H1 (cell line): ENCODE measurements at regions not wholly inside any gene's neighbourhood (a gene's known extent, or its start where the extent isn't known, plus 50 kb on each side); places are given as distances from the start of the nearest gene placed in this dataset.

Experiments used
- CTCF ChIA-PET: fragments of 300-600 bp; sonication (Branson Sonifier 250); formaldehyde crosslinking; loops from one replicate; lab custom pipeline; 2021; ENCODE audit not compliant: partially characterized antibody; lab: Charles Lee
- POLR2A ChIA-PET: fragments of 300-600 bp; sonication (Branson Sonifier 250); formaldehyde crosslinking; loops from one replicate; lab custom pipeline; 2021; ENCODE audit warnings: inconsistent platforms; ENCODE audit not compliant: partially characterized antibody; lab: Charles Lee
- DNase-seq, 2 experiments: peaks; one replicate each; pipeline versions ENCODE4 v3.0.0 to v3.0.0-alpha.2; 2010 to 2022; ENCODE audit warnings: low spot score in 2 of 2, low read depth in 1 of 2, mixed read lengths in 1 of 2
- FAIRE-seq: peaks from 2 replicates; lab custom pipeline; 2011; peaks lifted over from hg19 to GRCh38; lab: Jason Lieb, UNC
- H2AFZ ChIP-seq: 2 replicates; pipeline ENCODE4 v1.8.1; 2012; ENCODE audit warnings: low read length, inconsistent platforms
- H2AK5ac ChIP-seq: 2 replicates; pipeline ENCODE4 v1.6.1; 2013; ENCODE audit warnings: low read depth, low read length
- H2BK120ac ChIP-seq: replicated peaks from 2 replicates; pipeline ENCODE3; 2013; ENCODE audit warnings: low read depth, low read length, inconsistent platforms
- H2BK12ac ChIP-seq: 2 replicates; pipeline ENCODE4 v1.6.1; 2013; ENCODE audit warnings: low read depth, low read length
- H2BK15ac ChIP-seq: 2 replicates; pipeline ENCODE4 v1.6.1; 2013; ENCODE audit warnings: low read length
- H2BK20ac ChIP-seq: 2 replicates; pipeline ENCODE4 v1.6.1; 2013; ENCODE audit warnings: low read length
- H2BK5ac ChIP-seq: 2 replicates; pipeline ENCODE4 v1.6.1; 2013; ENCODE audit warnings: low read depth, low read length
- H3K14ac ChIP-seq: 2 replicates; pipeline ENCODE4 v1.6.1; 2013; ENCODE audit warnings: inconsistent platforms; ENCODE audit not compliant: insufficient read length
- H3K18ac ChIP-seq: 2 replicates; pipeline ENCODE4 v1.6.1; 2013; ENCODE audit warnings: low read length; ENCODE audit errors: extremely low read depth
- H3K23ac ChIP-seq: 2 replicates; pipeline ENCODE4 v1.6.1; 2013; ENCODE audit warnings: inconsistent platforms; ENCODE audit not compliant: insufficient read length
- H3K23me2 ChIP-seq: 2 replicates; pipeline ENCODE4 v1.6.1; 2013; ENCODE audit warnings: low read depth, low read length
- H3K27ac ChIP-seq: 2 replicates; pipeline ENCODE4 v1.6.1; 2011; ENCODE audit warnings: low read depth, low read length, inconsistent platforms
- H3K27me3 ChIP-seq, 4 experiments: replicated peaks in 1 of 4; 1 replicate in 1 of 4; 2 replicates in 3 of 4; pipeline versions ENCODE4 v1.6.1 to v1.8.1; 2011 to 2013; ENCODE audit warnings: low read length in 3 of 4, mild to moderate bottlenecking in 3 of 4, inconsistent platforms in 2 of 4, mixed read lengths in 2 of 4, moderate library complexity in 1 of 4; ENCODE audit not compliant: control insufficient read depth in 3 of 4, insufficient read depth in 3 of 4; ENCODE audit errors: extremely low read depth in 1 of 4
- H3K36me3 ChIP-seq, 4 experiments: 2 replicates each; pipeline versions ENCODE4 v1.6.1 to v1.8.1; 2011 to 2013; ENCODE audit warnings: mild to moderate bottlenecking in 4 of 4, low read length in 3 of 4, moderate library complexity in 2 of 4, control low read depth in 1 of 4, inconsistent platforms in 1 of 4; ENCODE audit not compliant: insufficient read depth in 4 of 4, control insufficient read depth in 2 of 4
- H3K4ac ChIP-seq: replicated peaks from 2 replicates; pipeline ENCODE3; 2013; ENCODE audit warnings: low read length, low read depth, mixed read lengths, inconsistent platforms; ENCODE audit not compliant: insufficient read length
- H3K4me1 ChIP-seq, 4 experiments: replicated peaks in 1 of 4; 1 replicate in 1 of 4; 2 replicates in 3 of 4; pipeline versions ENCODE4 v1.6.1 to v1.8.1; 2011 to 2013; ENCODE audit warnings: low read length in 3 of 4, inconsistent platforms in 2 of 4, mixed read lengths in 1 of 4; ENCODE audit not compliant: insufficient read depth in 4 of 4, control insufficient read depth in 3 of 4
- H3K4me2 ChIP-seq, 2 experiments: 2 replicates each; pipeline versions ENCODE4 v1.6.1 to v1.8.1; 2011 to 2013; ENCODE audit warnings: low read depth in 2 of 2, low read length in 2 of 2, control low read depth in 1 of 2, inconsistent platforms in 1 of 2, mild to moderate bottlenecking in 1 of 2; ENCODE audit not compliant: insufficient read depth in 1 of 2
- H3K4me3 ChIP-seq, 4 experiments: fragments of 200-600, 300-600 bp in 1 of 4; sonication (generic), shearing (Covaris generic), sonication (Bioruptor Twin) in 1 of 4; 2 replicates each; pipeline versions ENCODE4 v1.5.1 to v1.8.1; 2011 to 2016; ENCODE audit warnings: low read length in 4 of 4, low read depth in 3 of 4, control low read depth in 2 of 4, inconsistent platforms in 2 of 4, mild to moderate bottlenecking in 2 of 4, mixed read lengths in 1 of 4, moderate library complexity in 1 of 4; ENCODE audit not compliant: insufficient read depth in 2 of 4; ENCODE audit errors: extremely low read depth in 1 of 4
- H3K56ac ChIP-seq: replicated peaks from 2 replicates; pipeline ENCODE3; 2013; ENCODE audit warnings: low read depth, mild to moderate bottlenecking, mixed read lengths, low read length, inconsistent platforms; ENCODE audit not compliant: insufficient read length
- H3K79me1 ChIP-seq: 2 replicates; pipeline ENCODE4 v1.6.1; 2013; ENCODE audit warnings: low read depth, low read length, control low read depth
- H3K79me2 ChIP-seq, 2 experiments: 2 replicates each; pipeline versions ENCODE4 v1.6.1 to v1.8.1; 2012 to 2013; ENCODE audit warnings: low read length in 2 of 2, mild to moderate bottlenecking in 2 of 2, inconsistent platforms in 1 of 2; ENCODE audit not compliant: insufficient read depth in 2 of 2, control insufficient read depth in 1 of 2
- H3K9ac ChIP-seq, 4 experiments: replicated peaks in 1 of 4; 1 replicate in 1 of 4; 2 replicates in 3 of 4; pipeline versions ENCODE4 v1.6.1 to v1.8.1; 2011 to 2013; ENCODE audit warnings: low read depth in 3 of 4, low read length in 3 of 4, control low read depth in 2 of 4, mild to moderate bottlenecking in 2 of 4, moderate library complexity in 2 of 4, inconsistent platforms in 1 of 4; ENCODE audit errors: extremely low read depth in 1 of 4
- H3K9me3 ChIP-seq, 2 experiments: 2 replicates each; pipeline versions ENCODE4 v1.6.1 to v1.8.1; 2012 to 2013; ENCODE audit warnings: mild to moderate bottlenecking in 2 of 2, moderate library complexity in 2 of 2, control low read depth in 1 of 2, inconsistent platforms in 1 of 2, low read depth in 1 of 2, low read length in 1 of 2, mixed read lengths in 1 of 2; ENCODE audit not compliant: insufficient read depth in 2 of 2
- H4K20me1 ChIP-seq, 2 experiments: replicated peaks in 1 of 2; 2 replicates each; pipeline versions ENCODE3 to v1.8.1; 2011 to 2013; ENCODE audit warnings: inconsistent platforms in 2 of 2, low read length in 2 of 2, mild to moderate bottlenecking in 1 of 2; ENCODE audit not compliant: insufficient read depth in 2 of 2, control insufficient read depth in 1 of 2
- H4K5ac ChIP-seq: 2 replicates; pipeline ENCODE4 v1.6.1; 2013; ENCODE audit warnings: low read length, low read depth, mixed read lengths, inconsistent platforms; ENCODE audit not compliant: insufficient read length
- H4K8ac ChIP-seq: 2 replicates; pipeline ENCODE4 v1.8.0; 2013; ENCODE audit warnings: mild to moderate bottlenecking, moderate library complexity, low read length, inconsistent platforms; ENCODE audit not compliant: insufficient read depth; ENCODE audit errors: extremely low read depth
- H4K91ac ChIP-seq: replicated peaks from 2 replicates; pipeline ENCODE3; 2013; ENCODE audit warnings: low read length, mixed read lengths, inconsistent platforms; ENCODE audit not compliant: insufficient read length
- EGR1 ChIP-seq: IDR thresholded peaks from 2 replicates; pipeline ENCODE4 v1.6.1; 2011; ENCODE audit warnings: low read depth, low read length, borderline replicate concordance
- MAX ChIP-seq: IDR thresholded peaks from 2 replicates; pipeline ENCODE4 v1.6.1; 2012; ENCODE audit warnings: inconsistent platforms
- TAF1 ChIP-seq: IDR thresholded peaks from 2 replicates; pipeline ENCODE4 v1.6.1; 2011; ENCODE audit warnings: mild to moderate bottlenecking, low read depth, low read length
- TEAD4 ChIP-seq: IDR thresholded peaks from 2 replicates; pipeline ENCODE4 v1.6.1; 2012; ENCODE audit warnings: low read depth, low read length, inconsistent platforms, mixed read lengths
- WGBS, 2 experiments: shearing (Covaris generic) in 1 of 2; methylation state at CpG; one replicate each; pipeline versions ENCODE4 v1.1.6 to v1.1.7; 2013 to 2015; ENCODE audit warnings: low lambda C conversion rate in 2 of 2, mixed read lengths in 2 of 2, inconsistent platforms in 1 of 2, low coverage in 1 of 2, missing lambda C conversion rate in 1 of 2; ENCODE audit not compliant: insufficient replicate concordance in 2 of 2, insufficient coverage in 1 of 2, insufficient read length in 1 of 2; ENCODE audit errors: extremely low coverage in 1 of 2, missing lambda C conversion rate in 1 of 2; 5-methylcytosine and 5-hydroxymethylcytosine counted together

GRCh38 chr11:98136357-98136756, 884.4 kb upstream of the CNTN5 start:
- no peak overlapping the region for H3K4ac ChIP-seq
- H2BK5ac ChIP-seq: no peak overlapping the region
- H2BK20ac ChIP-seq: no peak overlapping the region
- no peaks in the 10 kb centered on the region for H3K79me1 ChIP-seq
- H4K91ac ChIP-seq: no peak overlapping the region
- ChIA-PET CTCF (no interaction called here), POLR2A (no interaction called here)
- H3K27ac ChIP-seq: no peak overlapping the region
- no peak overlapping the region for H3K4me3 ChIP-seq
- DNase-seq: no peak
- H4K5ac ChIP-seq: no peak overlapping the region
- no peaks in the 10 kb centered on the region for H3K9me3 ChIP-seq
- H3K23ac ChIP-seq: no peak overlapping the region
- H3K27me3 ChIP-seq: no peaks in the 10 kb centered on the region
- H2BK120ac ChIP-seq: no peak overlapping the region
- no peak overlapping the region for H3K4me2 ChIP-seq
- H3K18ac ChIP-seq: no peak overlapping the region
- no peaks in the 10 kb centered on the region for H3K4me1 ChIP-seq
- FAIRE-seq: no peak
- H3K9ac ChIP-seq: no peak overlapping the region
- 100% methylated on average over 1 of the region's 1 CpG; no CpG with 5 or more reads in 1 of the 2 experiments for WGBS, 2 experiments
- H3K23me2 ChIP-seq: no peaks in the 10 kb centered on the region
- no peak overlapping the region for H2BK12ac ChIP-seq
- no peaks in the 10 kb centered on the region for H3K36me3 ChIP-seq
- no peak overlapping the region for H2AFZ ChIP-seq
- no peak overlapping the region for H2BK15ac ChIP-seq
- no peak overlapping the region for H2AK5ac ChIP-seq
- no peaks in the 10 kb centered on the region for H4K20me1 ChIP-seq
- no peaks in the 10 kb centered on the region for H3K79me2 ChIP-seq
- H3K56ac ChIP-seq: no peak overlapping the region
- H3K14ac ChIP-seq: no peak overlapping the region
- H4K8ac ChIP-seq: no peak overlapping the region
- TF ChIP-seq TEAD4 (no peak), MAX (no peak), EGR1 (no peak), TAF1 (no peak)
